ENCODE measurements at regions not wholly inside any gene's neighbourhood (a gene's known extent, or its start where the extent isn't known, plus 50 kb on each side); places are given as distances from the start of the nearest gene placed in this dataset.

DNA sequence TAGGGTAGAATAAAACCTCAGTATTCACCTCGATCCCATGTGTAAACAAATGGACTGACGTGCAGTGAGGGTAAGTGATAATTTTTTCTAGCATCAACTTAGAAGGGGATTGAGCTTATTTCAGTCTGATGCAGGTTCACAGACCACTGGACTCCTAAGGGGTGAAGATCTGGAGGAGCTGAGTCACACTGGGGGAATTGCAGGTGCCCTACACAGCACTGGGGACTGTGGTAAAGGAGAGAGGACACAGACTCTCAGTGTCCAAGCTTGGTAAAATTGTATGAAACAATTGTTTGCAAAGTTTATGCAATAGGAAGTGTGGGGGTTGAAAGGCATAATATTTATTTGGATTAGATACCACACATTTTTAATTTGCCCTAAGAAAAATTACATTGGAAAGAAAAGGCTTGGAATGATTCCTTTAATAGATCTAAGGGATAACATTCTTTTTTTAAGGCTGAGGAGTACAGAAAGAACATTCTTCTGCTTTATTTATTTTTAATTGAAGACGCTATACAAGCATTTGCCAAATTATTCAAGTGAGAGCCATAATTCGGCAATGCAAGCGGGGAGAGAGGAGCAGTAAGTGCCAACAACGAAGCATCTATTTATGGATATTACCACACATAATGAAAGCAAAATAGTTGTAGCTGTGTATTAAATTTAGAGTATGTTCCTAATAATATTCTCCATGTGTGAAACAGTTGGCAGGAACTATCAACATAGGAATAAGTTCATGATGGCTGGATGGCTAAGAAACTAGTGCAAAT lies 766.9 kb upstream of the ADAMTS16 start:
- no peak for TF ChIP-seq POLR2AphosphoS5 (IDR thresholded peaks at IDR 0.05)
- TF ChIP-seq, protein P1, sequence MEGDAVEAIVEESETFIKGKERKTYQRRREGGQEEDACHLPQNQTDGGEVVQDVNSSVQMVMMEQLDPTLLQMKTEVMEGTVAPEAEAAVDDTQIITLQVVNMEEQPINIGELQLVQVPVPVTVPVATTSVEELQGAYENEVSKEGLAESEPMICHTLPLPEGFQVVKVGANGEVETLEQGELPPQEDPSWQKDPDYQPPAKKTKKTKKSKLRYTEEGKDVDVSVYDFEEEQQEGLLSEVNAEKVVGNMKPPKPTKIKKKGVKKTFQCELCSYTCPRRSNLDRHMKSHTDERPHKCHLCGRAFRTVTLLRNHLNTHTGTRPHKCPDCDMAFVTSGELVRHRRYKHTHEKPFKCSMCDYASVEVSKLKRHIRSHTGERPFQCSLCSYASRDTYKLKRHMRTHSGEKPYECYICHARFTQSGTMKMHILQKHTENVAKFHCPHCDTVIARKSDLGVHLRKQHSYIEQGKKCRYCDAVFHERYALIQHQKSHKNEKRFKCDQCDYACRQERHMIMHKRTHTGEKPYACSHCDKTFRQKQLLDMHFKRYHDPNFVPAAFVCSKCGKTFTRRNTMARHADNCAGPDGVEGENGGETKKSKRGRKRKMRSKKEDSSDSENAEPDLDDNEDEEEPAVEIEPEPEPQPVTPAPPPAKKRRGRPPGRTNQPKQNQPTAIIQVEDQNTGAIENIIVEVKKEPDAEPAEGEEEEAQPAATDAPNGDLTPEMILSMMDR (IDR thresholded peaks at IDR 0.05) = no peak
